GM19455 (cell line): ENCODE measurements at regions not wholly inside any gene's neighbourhood (a gene's known extent, or its start where the extent isn't known, plus 50 kb on each side); places are given as distances from the start of the nearest gene placed in this dataset.
A peak's percentile ranks its signal among the peaks of the same experiment; 100 is the strongest.

Experiments used
- ATAC-seq: cut with Tn5 transposase; IDR thresholded peaks from one replicate; pipeline ENCODE4 v1.9.1; 2021; ENCODE audit not compliant: unreplicated experiment

- peak; percentile 67 for ATAC-seq
Observed at GRCh38 chr9:26326563-26326962, 566.0 kb downstream of the CAAP1 start.

- no peak for ATAC-seq
Observed at GRCh38 chr9:26325444-26325829, 567.2 kb downstream of the CAAP1 start.

DNA sequence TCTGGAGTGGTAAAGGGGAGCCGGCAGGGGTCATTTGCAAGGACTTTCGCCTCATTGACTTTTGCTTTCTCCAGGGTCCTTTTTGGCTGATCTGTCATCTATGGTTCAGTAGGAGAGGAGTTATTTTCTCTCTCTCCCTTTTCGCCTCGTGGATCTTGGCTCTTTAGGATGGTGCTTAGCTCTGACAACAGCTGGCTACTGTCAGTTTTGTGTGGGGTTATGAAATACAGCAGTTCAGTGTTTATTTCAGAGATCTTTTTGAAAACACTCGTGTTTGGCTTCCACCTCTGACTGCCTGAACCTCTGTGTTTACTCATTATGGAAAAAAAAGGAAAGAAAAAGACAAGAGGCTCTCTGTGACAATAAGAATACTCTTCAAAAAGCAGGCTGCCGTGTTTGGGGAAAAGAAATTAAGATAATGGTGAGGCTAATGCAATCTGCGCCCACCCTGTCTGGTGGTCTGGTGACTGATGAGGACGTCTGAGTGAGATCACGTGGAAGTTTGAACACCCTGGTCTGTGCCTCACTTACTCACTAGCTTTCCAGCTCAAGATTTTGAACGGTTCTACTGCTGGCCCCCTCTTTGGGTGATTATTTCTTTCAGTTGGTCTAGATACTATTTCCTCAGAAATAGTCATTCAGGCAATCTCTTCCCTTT is 567.7 kb downstream of the CAAP1 start:
- ATAC-seq: no peak

DNA sequence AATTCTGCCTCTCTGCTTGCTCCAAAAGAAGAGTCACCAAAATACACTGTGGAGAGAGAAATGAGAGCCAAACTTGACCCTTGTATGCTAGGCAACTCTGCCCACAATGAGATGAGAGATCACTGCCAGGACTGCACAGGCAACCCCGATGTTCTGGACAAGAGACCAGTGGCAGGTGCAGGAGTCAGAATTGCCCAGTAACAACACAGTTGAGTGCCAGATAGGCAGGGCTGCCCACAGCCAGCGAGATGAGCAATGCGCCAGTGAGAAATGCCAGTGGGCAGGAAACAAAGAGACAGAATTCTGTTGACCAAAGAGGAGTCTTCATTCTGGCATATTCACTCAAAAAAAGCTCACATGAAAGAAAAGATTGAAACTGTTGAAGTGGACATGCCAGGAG is 570.7 kb downstream of the CAAP1 start:
- no peak for ATAC-seq

GRCh38 chr9:26319859-26320258 is 572.7 kb downstream of the CAAP1 start:
- ATAC-seq: no peak

DNA sequence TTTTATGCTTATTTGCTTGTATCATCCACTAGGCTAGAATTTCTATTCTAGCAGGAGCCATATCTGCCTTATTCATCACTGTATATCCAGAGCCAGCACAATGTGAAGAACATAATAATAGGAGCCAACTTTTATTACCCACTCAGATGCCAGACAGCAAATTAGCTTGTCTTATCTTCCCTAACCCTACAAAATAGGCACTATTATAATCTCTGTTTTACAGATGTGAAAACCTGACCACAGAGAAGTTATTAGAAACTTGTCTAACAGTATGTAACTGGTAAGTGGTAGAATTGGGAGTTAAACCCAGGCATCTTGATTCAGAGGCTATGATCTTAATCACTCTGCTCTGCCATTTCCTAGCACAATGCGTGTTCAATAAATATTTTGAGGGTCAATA is 579.5 kb downstream of the CAAP1 start:
- no peak for ATAC-seq

DNA sequence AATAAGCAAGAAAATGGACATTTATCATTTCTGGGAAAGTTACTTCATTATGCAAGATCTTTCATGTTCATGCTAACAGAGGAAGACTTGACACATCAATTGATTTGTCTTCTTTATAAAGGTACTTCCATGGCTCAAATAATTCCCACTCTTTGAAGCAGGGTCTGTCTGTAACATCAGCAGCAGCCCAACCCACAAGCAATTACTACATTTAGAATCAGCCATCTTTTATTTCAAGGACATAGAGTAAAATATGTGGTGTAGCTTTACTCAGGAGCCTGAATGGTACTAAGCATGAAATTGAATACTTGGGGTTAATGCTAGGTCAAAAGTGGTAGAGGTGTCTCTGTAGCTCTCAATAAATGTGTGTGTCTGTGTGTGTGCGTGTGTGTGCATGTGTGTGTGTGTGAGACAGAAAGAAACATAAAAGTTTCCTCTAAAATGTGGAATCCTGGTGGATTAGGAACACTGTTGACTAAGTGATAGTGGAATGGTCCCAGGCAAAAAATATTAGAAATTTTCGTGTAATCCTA is 581.1 kb downstream of the CAAP1 start:
- ATAC-seq: no peak

DNA sequence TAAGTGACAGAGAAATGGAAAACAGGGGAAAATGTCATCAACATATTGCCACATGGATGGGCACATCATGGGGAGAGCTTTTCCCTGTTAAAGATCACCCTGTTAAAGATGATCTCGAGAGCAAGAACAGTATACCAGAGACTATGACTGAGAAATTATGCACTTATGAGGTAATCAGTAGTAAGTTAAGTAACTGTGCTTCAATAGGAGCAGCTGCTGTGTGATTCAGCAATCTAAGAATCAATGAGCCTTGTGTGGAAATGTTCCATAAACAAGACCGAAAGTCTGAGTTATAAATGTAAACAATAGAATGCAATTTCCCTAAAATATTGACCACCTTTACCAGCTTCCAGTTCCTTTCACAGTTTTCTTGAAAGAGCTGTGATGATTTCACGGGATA is 582.3 kb downstream of the CAAP1 start:
- ATAC-seq: no peak

GRCh38 chr9:26308328-26308727 is 584.3 kb downstream of the CAAP1 start:
- ATAC-seq: no peak

DNA sequence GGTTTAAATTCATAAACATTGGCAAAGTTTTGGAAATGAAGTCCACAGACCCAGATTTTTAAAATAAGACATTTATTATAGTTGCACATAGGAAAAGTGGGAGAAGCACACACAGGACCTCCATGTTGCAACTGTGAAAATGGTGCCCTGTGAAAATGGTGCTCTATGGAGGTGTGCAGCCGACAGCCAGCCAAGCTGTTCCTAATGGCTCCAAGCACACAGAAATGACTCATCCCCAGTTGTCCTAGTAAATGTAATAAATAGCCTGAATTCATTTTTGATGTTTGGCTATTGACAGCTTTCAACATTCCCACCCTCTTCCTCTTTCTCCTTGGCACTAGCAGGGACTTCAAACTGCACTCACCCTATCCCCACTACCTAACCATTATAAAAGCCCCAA is 590.9 kb downstream of the CAAP1 start:
- ATAC-seq: no peak

GRCh38 chr9:26301046-26301445 is 591.6 kb downstream of the CAAP1 start:
- ATAC-seq: no peak

GRCh38 chr9:26296910-26297572 is 595.6 kb downstream of the CAAP1 start:
- ATAC-seq: no peak

- ATAC-seq: no peak
Observed at GRCh38 chr9:26292943-26293342, 599.7 kb downstream of the CAAP1 start.

DNA sequence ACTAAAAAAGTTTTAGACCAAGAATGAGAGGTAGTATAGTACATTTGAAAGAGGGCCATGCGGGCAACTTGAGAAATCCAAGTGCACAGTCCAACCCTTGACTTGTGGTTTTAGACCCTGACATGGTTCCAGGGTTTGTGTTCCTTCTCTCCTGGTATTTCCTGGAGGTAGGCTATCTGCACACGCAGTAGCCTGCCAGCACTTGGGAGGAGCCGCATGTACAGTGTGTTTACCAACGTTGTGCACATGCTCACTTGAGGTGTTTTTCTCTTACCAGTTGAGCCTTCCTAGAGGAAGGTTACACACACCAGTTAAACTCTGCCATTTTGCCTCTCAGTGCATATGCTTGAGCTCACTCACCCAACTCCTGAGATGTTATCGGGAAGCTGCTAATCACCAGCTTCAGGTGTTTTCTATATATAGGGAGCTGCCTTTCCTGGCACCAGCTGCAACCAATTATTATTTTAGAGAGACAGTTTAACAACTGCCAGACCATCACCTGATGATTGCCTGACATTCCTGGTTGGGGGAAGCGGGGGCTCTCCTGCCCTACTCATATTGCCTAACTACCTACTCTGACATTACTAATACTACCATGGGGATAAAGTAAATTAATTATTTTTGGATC is 593.4 kb upstream of the TUSC1 start:
- no peak for ATAC-seq

DNA sequence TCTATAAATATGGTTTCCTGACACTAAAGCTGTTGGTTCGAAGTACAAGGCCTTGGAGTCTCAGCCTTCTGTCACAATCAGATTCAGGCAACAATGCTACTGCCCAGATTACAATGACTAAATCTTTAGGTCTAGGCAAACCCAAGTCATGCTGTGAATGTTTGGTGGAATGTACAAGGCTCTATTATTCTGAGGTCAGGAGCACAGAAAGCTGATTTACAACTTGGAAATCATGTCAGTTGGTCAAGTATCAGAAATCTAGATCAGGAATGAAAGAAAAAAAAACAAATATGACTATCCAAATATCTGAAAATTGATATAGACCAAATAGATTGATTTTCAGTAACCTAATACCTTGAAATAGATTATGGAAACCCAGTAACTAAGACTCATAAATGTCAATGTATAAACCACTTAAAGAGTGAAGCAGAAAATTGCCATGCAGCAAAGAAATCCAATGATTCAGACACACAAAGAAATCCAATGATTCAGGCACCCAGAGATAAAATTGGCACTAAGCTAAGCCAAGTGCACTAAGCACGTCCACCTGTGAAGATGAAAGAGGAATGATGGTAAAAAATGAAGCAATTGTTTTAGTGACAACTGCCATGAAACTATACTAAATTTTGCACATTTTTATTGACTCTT is 588.0 kb upstream of the TUSC1 start:
- no peak for ATAC-seq

GRCh38 chr9:26264709-26265601 is 586.7 kb upstream of the TUSC1 start:
- ATAC-seq: no peak

DNA sequence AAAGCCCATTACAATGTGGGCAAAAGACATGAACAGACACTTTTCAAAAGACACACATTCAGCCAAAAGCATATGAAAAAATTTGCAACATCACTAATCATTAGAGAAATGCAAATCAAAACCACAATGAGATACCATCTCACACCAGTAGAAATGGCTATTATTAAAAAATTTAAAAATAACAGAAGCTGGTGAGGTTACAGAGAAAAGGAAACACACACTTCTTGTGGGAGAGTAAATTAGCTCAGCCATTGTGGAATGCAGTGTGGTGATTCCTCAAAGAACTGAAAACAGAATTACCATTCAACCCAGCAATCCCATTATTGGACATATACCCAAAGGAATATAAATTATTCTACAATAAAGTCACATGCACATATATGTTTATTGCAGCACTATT is 585.2 kb upstream of the TUSC1 start:
- no peak for ATAC-seq

GRCh38 chr9:26262421-26263107 is 584.3 kb upstream of the TUSC1 start:
- ATAC-seq: no peak

DNA sequence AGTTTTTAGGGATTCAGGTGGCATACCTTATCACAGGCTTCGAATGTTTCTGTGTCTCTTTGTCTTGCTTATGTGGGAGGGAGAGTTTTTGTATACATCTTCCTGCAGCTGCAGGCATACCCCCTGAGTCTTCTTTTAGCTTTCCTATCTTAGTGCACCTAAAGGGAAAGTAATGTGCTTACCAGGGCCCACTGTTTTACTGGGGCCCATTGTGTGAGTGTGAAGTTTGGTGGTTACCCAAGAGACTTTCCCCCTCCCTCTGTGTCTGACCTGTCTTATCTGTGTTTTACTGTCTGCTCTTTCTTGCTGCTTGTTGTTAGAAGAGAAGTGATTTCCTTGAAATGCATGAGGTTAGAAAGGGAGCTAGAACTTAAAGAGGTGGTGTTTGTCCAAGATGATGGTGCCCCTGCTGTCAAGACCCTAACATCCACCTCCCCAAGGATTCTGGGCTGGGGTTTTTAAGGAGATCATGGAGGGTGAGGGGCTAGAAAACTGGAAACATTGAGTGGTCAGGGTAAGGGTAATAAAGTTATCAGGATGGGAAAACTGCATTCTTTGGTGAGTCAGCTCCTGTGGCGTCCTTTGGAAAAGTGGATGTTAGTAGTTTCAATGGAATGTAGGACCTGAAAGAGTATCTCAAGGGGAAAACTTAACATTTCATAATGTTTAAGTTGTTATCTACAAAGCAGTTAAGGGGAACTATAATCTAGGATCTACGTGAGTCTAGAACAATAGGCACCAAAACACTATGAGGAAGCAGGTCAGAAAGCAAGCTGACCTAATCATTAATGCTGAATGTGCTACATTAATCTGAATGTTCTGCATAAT is 583.5 kb upstream of the TUSC1 start:
- no peak for ATAC-seq
